PFSK-1 (cell line): ENCODE measurements at regions not wholly inside any gene's neighbourhood (a gene's known extent, or its start where the extent isn't known, plus 50 kb on each side); places are given as distances from the start of the nearest gene placed in this dataset.

Experiments
- FOXP2 ChIP-seq: optimal IDR thresholded peaks from 2 replicates; pipeline ENCODE3; 2011; ENCODE audit warnings: borderline replicate concordance, control low read depth, inconsistent platforms; ENCODE audit not compliant: insufficient read depth; ENCODE audit errors: extremely low read length, extremely low read depth
- POLR2AphosphoS5 ChIP-seq: IDR thresholded peaks from 2 replicates; pipeline ENCODE4 v1.6.1; 2012; ENCODE audit warnings: low read depth, mild to moderate bottlenecking, control low read depth, low read length, moderate library complexity
- SIN3A ChIP-seq: IDR thresholded peaks from 2 replicates; pipeline ENCODE4 v1.6.1; 2012; ENCODE audit warnings: mild to moderate bottlenecking, low read length, moderate library complexity, borderline replicate concordance; ENCODE audit not compliant: insufficient read depth
- TAF1 ChIP-seq: IDR thresholded peaks from 2 replicates; pipeline ENCODE4 v1.6.1; 2012; ENCODE audit warnings: low read length, control low read depth, borderline replicate concordance; ENCODE audit not compliant: insufficient read depth
- TF ChIP-seq, protein P1 (sequence below), 2 experiments: IDR thresholded peaks; 2 replicates each; pipeline versions ENCODE4 v1.6.1 to v1.8.0; 2011 to 2012; ENCODE audit warnings: low read depth in 2 of 2, low read length in 2 of 2, control low read depth in 1 of 2, inconsistent platforms in 1 of 2, mild to moderate bottlenecking in 1 of 2, moderate library complexity in 1 of 2; ENCODE audit not compliant: insufficient read depth in 1 of 2

DNA sequence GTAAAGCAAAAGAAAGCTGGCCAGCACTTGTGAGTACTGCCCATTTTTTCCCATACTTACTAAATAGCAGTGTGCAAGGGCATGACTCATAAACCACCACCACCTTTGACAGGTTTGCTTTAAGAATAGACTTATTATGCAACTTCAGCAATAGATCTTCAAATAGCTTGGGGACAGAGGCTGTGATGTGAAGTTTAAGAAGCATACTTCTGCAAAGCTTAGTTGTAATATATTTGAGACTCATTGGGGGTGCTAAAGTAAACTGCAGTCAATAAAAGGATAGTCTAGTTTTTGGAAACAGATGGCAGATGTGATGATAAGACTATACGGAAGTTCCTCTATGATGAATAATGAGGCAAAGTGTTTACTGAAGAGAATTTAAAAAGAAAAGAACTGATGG lies 210.0 kb downstream of the PLA2G4A start:
- TF ChIP-seq POLR2AphosphoS5 (no peak), TAF1 (no peak), FOXP2 (no peak), SIN3A (no peak)
- TF ChIP-seq, protein P1, sequence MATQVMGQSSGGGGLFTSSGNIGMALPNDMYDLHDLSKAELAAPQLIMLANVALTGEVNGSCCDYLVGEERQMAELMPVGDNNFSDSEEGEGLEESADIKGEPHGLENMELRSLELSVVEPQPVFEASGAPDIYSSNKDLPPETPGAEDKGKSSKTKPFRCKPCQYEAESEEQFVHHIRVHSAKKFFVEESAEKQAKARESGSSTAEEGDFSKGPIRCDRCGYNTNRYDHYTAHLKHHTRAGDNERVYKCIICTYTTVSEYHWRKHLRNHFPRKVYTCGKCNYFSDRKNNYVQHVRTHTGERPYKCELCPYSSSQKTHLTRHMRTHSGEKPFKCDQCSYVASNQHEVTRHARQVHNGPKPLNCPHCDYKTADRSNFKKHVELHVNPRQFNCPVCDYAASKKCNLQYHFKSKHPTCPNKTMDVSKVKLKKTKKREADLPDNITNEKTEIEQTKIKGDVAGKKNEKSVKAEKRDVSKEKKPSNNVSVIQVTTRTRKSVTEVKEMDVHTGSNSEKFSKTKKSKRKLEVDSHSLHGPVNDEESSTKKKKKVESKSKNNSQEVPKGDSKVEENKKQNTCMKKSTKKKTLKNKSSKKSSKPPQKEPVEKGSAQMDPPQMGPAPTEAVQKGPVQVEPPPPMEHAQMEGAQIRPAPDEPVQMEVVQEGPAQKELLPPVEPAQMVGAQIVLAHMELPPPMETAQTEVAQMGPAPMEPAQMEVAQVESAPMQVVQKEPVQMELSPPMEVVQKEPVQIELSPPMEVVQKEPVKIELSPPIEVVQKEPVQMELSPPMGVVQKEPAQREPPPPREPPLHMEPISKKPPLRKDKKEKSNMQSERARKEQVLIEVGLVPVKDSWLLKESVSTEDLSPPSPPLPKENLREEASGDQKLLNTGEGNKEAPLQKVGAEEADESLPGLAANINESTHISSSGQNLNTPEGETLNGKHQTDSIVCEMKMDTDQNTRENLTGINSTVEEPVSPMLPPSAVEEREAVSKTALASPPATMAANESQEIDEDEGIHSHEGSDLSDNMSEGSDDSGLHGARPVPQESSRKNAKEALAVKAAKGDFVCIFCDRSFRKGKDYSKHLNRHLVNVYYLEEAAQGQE (IDR thresholded peaks at IDR 0.05; ENCODE audit: insufficient read depth in 1 of 2, low read depth in 2 of 2, low read length in 2 of 2) = no peak
